Fibroblast of pulmonary artery (primary cell): ENCODE measurements at regions not wholly inside any gene's neighbourhood (a gene's known extent, or its start where the extent isn't known, plus 50 kb on each side); places are given as distances from the start of the nearest gene placed in this dataset.

Experiments used
- DNase-seq: peaks from one replicate; pipeline ENCODE4 v3.0.0-alpha.2; 2010; ENCODE audit warnings: low read depth
- H3K4me3 ChIP-seq: replicated peaks from 2 replicates; pipeline ENCODE4 v1.5.1; 2011; ENCODE audit warnings: low read depth, mild to moderate bottlenecking, control low read depth, low read length, moderate library complexity
- TF ChIP-seq, protein P1 (sequence below): IDR thresholded peaks from 2 replicates; pipeline ENCODE4 v1.5.1; 2011; ENCODE audit warnings: mild to moderate bottlenecking, control low read depth, low read length, inconsistent platforms; ENCODE audit errors: missing control alignments

DNA sequence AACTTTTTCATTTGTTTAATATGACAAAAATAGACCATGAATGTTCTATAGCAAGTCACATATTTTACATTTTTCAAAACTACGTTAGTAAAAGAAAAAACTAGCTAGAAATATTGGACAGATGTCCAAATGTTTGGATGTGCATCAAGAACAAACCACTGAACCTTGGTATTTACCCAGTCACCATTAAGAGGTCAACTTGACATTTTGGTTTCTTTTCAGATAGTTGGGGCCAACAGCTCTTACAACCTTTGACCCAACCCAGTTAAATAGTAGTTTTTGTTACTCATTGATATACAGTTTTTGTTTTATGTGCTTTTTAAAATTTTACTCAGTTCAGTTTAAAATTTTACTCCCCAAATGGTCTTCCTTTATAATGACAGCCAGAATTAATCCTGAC lies 238.7 kb upstream of the TET2 start:
- no peak for DNase-seq
- no peak overlapping the region for H3K4me3 ChIP-seq
- TF ChIP-seq, protein P1, sequence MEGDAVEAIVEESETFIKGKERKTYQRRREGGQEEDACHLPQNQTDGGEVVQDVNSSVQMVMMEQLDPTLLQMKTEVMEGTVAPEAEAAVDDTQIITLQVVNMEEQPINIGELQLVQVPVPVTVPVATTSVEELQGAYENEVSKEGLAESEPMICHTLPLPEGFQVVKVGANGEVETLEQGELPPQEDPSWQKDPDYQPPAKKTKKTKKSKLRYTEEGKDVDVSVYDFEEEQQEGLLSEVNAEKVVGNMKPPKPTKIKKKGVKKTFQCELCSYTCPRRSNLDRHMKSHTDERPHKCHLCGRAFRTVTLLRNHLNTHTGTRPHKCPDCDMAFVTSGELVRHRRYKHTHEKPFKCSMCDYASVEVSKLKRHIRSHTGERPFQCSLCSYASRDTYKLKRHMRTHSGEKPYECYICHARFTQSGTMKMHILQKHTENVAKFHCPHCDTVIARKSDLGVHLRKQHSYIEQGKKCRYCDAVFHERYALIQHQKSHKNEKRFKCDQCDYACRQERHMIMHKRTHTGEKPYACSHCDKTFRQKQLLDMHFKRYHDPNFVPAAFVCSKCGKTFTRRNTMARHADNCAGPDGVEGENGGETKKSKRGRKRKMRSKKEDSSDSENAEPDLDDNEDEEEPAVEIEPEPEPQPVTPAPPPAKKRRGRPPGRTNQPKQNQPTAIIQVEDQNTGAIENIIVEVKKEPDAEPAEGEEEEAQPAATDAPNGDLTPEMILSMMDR, result no peak

DNA sequence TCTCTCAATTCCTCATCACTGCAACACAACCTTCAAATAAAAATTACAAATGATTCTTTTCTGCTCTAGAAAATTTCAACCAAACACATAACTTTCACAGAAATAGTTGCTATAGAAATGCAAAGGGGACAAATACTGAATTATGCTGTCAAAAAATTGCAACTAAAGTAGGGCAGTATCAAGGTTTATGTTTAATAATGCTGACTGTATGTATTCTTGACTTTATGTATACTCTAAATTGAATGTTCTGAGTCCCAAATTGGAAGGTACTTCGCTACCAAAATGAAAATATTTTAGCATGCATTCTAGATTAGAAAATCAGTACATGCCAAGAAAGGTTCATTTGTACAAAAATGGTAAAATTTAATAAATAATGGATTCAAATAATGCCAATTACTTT lies 237.3 kb upstream of the TET2 start:
- DNase-seq, result no peak
- TF ChIP-seq, protein P1, result no peak
- no peak overlapping the region for H3K4me3 ChIP-seq

DNA sequence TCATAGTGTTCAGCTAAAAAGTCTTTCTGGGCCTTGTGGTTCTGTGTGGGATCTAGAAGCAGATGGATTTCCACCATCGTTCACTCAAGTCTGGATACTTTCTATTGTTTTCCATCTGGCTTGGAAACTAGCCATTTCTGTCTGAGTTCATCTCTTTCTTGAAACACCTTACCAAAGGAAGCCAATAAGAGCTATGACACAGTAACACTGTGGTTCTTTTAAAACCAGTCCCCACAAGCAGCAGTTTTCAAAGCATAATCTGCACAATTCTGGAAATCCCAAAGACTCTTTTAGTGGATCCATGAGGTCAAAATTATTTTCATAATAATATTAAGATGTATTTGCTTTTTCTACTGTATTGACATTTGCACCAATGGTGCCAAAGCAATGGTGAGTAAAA lies 234.2 kb upstream of the TET2 start:
- no peak for DNase-seq
- TF ChIP-seq, protein P1, result no peak
- H3K4me3 ChIP-seq, result no peak overlapping the region

DNA sequence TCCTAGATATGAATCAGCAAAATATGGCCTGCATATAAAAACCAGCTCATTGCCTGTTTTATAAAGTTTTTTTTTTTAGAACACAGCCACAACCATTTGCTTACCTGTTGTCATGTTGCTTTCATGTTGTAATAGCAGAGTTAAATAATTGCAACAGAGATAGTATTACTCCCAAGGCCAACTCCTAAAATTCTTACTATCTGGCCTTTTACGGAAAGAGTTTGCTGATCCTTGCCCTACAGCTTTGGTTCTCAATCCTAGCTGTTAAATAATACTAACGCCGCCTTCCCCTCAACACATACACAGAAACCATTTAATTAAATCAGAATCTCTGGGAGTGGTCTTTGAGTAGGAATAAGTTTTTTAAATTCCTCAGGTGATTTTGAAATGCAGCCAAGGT lies 231.3 kb upstream of the TET2 start:
- TF ChIP-seq, protein P1, result no peak
- no peak overlapping the region for H3K4me3 ChIP-seq
- no peak for DNase-seq

DNA sequence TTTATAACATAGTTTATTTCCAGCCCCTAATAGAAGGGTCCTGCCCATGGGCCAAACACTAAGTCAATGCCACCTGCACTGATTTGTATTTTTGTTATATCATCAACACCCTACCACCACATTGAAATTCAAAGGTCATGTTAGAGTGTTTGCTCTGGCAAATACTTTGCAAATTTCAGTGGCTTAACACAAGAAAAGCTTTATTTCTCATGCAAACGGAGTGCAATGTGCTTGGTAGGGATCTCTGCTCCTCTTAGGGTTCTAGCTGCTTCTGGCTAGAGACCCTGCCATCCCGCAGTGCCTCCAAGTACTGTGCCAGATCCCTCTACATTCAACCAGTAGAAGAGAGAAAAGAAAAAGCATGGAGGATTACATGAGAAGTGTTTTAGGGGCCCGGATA lies 230.8 kb upstream of the TET2 start:
- no peak overlapping the region for H3K4me3 ChIP-seq
- DNase-seq, result no peak
- TF ChIP-seq, protein P1, result no peak

DNA sequence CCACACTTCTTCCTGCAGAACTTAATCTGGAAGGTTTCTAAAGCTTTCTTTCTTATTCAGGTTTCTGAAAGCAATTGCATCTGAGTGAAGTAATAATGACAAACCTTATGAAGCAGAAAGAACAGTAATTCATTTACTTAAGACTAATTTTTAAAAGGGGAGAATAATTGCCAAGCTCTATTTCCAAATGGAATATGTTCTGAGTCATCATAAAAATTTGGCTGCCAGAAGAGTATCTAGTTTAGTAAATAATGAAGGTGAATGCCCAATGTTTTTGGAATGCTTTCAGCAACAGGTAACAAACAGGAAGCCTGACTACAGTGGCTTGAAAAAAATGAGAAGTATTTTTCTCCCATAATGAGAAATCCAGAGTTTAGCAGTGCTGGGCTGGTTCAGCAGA lies 227.3 kb upstream of the TET2 start:
- TF ChIP-seq, protein P1, result no peak
- DNase-seq, result no peak

DNA sequence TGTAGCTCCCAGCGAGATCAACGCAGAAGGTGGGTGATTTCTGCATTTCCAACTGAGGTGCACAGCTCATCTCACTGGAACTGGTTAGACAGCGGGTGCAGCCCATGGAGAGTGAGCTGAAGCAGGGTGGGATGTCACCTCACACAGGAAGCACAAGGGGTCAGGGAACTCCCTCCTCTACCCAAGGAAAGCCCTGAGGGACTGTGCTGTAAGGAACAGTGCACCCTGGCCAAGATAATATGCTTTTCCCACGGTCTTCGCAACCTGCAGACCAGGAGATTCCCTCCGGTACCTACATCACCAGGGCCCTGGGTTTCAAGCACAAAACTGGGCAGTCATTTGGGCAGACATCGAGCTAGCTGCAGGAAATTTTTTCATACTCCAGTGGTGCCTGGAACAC lies 216.4 kb upstream of the TET2 start:
- TF ChIP-seq, protein P1, result no peak
- H3K4me3 ChIP-seq, result no peak overlapping the region
- DNase-seq, result no peak

More for the DNA sequence above, 227.3 kb upstream of the TET2 start:
- no peak overlapping the region for H3K4me3 ChIP-seq
